Body of pancreas (tissue), 4 donors: ENCODE measurements at regions not wholly inside any gene's neighbourhood (a gene's known extent, or its start where the extent isn't known, plus 50 kb on each side); places are given as distances from the start of the nearest gene placed in this dataset.

Experiments used
- ATAC-seq: fragments of 150-250 bp; one replicate; pipeline ENCODE4 v1.9.1; 2016
- DNase-seq, 4 donors: peaks; one replicate each; pipeline ENCODE4 v3.0.0-alpha.2; 2019
- H3K27ac ChIP-seq, 4 donors: fragments of 200-600 bp; sonication (generic); 1 replicate in 3 of 4; 2 replicates in 1 of 4; pipeline versions ENCODE4 v1.5.1 to v1.6.1; 2016 to 2019; ENCODE audit warnings: mild to moderate bottlenecking in 1 of 4, mixed read lengths in 1 of 4, moderate library complexity in 1 of 4
- H3K27me3 ChIP-seq, 2 donors: fragments of 200-600 bp; sonication (generic); one replicate each; pipeline ENCODE4 v1.6.0; 2016; ENCODE audit warnings: mild to moderate bottlenecking in 1 of 2
- H3K36me3 ChIP-seq, 2 donors: fragments of 200-600 bp; sonication (generic); replicated peaks in 1 of 2; 2 replicates each; pipeline ENCODE4 v1.5.1; 2016; ENCODE audit warnings: low read depth in 2 of 2; ENCODE audit not compliant: insufficient read depth in 1 of 2
- H3K4me1 ChIP-seq: fragments of 200-600 bp; sonication (generic); one replicate; pipeline ENCODE4 v1.6.0; 2016
- H3K4me3 ChIP-seq, 2 donors: fragments of 200-600 bp; sonication (generic); 1 replicate in 1 of 2; 2 replicates in 1 of 2; pipeline ENCODE4 v1.5.1; 2016 to 2019
- H3K9me3 ChIP-seq, 3 donors: fragments of 200-600 bp; sonication (generic); 1 replicate in 2 of 3; 2 replicates in 1 of 3; pipeline ENCODE4 v1.5.1; 2016
- POLR2A ChIP-seq, 3 donors: fragments of 450-650 bp; IDR thresholded peaks; one replicate each; pipeline ENCODE4 v1.6.1; 2016; ENCODE audit warnings: antibody characterized with exemption in 3 of 3, mild to moderate bottlenecking in 2 of 3
- WGBS, 2 donors: methylation state at CpG; one replicate each; pipeline ENCODE4 v1.1.5; 2017; 5-methylcytosine and 5-hydroxymethylcytosine counted together
- intact Hi-C: fragments of 100-400 bp; cut with DNase I; formaldehyde crosslinking; loops from one replicate; pipeline ENCODE4 v1.15.1; 2023
- TF ChIP-seq, protein P1 (sequence below), 7 experiments: fragments of 450-650 bp in 4 of 7; fragments of 200-600 bp in 3 of 7; sonication (generic) in 3 of 7; IDR thresholded peaks; one replicate each; pipeline ENCODE4 v1.5.1; 2016 to 2019; ENCODE audit warnings: antibody characterized with exemption in 7 of 7

DNA sequence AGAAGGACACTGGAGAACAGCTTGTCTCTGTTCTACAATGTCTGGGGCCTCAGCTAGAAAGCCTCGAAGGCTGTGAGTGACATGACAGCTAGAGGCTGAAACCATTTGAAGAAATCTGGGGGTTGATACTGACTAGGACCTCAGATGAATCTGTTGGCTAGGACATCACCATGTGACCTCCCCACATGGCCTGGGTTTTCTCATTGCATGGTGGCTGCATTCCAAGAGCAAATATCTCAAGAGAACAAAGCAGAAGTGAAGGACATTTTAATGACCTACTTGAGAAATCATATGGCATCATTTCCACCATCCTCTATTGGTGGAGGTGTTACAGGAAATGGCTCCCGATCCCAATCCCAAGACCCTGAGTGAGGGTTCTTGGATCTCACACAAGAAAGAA lies 450.6 kb upstream of the AUTS2 start:
- Histone ChIP-seq H3K36me3 (no peaks in the 10 kb centered on the region), H3K27me3 (no peaks in the 10 kb centered on the region), H3K4me1 (no peaks in the 10 kb centered on the region), H3K4me3 (no peak overlapping the region), H3K27ac (no peak overlapping the region), H3K9me3 (no peaks in the 10 kb centered on the region)
- intact Hi-C loops, result no loop called here
- DNase-seq (no peak), ATAC-seq (no peak)
- TF ChIP-seq, protein P1, sequence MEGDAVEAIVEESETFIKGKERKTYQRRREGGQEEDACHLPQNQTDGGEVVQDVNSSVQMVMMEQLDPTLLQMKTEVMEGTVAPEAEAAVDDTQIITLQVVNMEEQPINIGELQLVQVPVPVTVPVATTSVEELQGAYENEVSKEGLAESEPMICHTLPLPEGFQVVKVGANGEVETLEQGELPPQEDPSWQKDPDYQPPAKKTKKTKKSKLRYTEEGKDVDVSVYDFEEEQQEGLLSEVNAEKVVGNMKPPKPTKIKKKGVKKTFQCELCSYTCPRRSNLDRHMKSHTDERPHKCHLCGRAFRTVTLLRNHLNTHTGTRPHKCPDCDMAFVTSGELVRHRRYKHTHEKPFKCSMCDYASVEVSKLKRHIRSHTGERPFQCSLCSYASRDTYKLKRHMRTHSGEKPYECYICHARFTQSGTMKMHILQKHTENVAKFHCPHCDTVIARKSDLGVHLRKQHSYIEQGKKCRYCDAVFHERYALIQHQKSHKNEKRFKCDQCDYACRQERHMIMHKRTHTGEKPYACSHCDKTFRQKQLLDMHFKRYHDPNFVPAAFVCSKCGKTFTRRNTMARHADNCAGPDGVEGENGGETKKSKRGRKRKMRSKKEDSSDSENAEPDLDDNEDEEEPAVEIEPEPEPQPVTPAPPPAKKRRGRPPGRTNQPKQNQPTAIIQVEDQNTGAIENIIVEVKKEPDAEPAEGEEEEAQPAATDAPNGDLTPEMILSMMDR (IDR thresholded peaks at IDR 0.05), result no peak
- no peak for TF ChIP-seq POLR2A (IDR thresholded peaks at IDR 0.05)
- WGBS, 2 donors, result 75 to 87% methylated on average over 2 of the region's 2 CpGs

- 73 to 75% methylated on average over 12 of the region's 12 CpGs for WGBS, 2 donors
- H3K9me3 ChIP-seq, result no peaks in the 10 kb centered on the region
- no peaks in the 10 kb centered on the region for H3K4me1 ChIP-seq
- H3K4me3 ChIP-seq, result no peak overlapping the region
- no peaks in the 10 kb centered on the region for H3K27me3 ChIP-seq
- no peaks in the 10 kb centered on the region for H3K36me3 ChIP-seq
- intact Hi-C loops, result no loop called here
- DNase-seq, result no peak
- no peak for ATAC-seq
- no peak for TF ChIP-seq POLR2A (IDR thresholded peaks at IDR 0.05)
- TF ChIP-seq, protein P1 (IDR thresholded peaks at IDR 0.05), result no peak
- H3K27ac ChIP-seq, result no peak overlapping the region
These were observed 448.2 kb upstream of the AUTS2 start for GRCh38 chr7:69149804-69150782.

GRCh38 chr7:69162326-69162725 lies 435.9 kb upstream of the AUTS2 start:
- Histone ChIP-seq H3K4me1 (no peaks in the 10 kb centered on the region), H3K27ac (no peak overlapping the region), H3K9me3 (no peaks in the 10 kb centered on the region), H3K36me3 (no peaks in the 10 kb centered on the region), H3K27me3 (no peaks in the 10 kb centered on the region), H3K4me3 (no peak overlapping the region)
- WGBS, 2 donors, result 28 to 34% methylated on average over 1 of the region's 1 CpG
- TF ChIP-seq, protein P1 (IDR thresholded peaks at IDR 0.05), result no peak
- no peak for TF ChIP-seq POLR2A (IDR thresholded peaks at IDR 0.05)
- intact Hi-C loops, result no loop called here
- no peak for DNase-seq
- ATAC-seq, result no peak

- no peaks in the 10 kb centered on the region for H3K27me3 ChIP-seq
- H3K4me3 ChIP-seq, result no peak overlapping the region
- TF ChIP-seq, protein P1 (IDR thresholded peaks at IDR 0.05), result no peak
- no peak for TF ChIP-seq POLR2A (IDR thresholded peaks at IDR 0.05)
- intact Hi-C loops, result no loop called here
- H3K36me3 ChIP-seq, result no peaks in the 10 kb centered on the region
- WGBS, 2 donors, result 45 to 47% methylated on average over 8 of the region's 8 CpGs
- ATAC-seq (no peak), DNase-seq (no peak)
- H3K4me1 ChIP-seq, result no peaks in the 10 kb centered on the region
- H3K27ac ChIP-seq, result no peak overlapping the region
- no peaks in the 10 kb centered on the region for H3K9me3 ChIP-seq
These were observed 435.2 kb upstream of the AUTS2 start for GRCh38 chr7:69162931-69163670.
